ENCODE measurements at regions not wholly inside any gene's neighbourhood (a gene's known extent, or its start where the extent isn't known, plus 50 kb on each side); places are given as distances from the start of the nearest gene placed in this dataset.

- DNase-seq (ENCODE audit: low spot score), result no peak
- Mint-ChIP-seq H3K4me3 (no peak overlapping the region), H3K27me3 (ENCODE audit: low read depth) (no peaks in the 10 kb centered on the region), H3K4me1 (no peaks in the 10 kb centered on the region), H3K9me3 (peaks cover 12% of the 10 kb centered on the region), H3K27ac (no peak overlapping the region), H3K36me3 (no peaks in the 10 kb centered on the region)
- POLR2A ChIA-PET, result no interaction called here
- TF ChIP-seq GABPB1 (CRISPR knock-in tag; IDR thresholded peaks at IDR 0.05), result no peak
- no peak for TF ChIP-seq ZNF512 (CRISPR knock-in tag; IDR thresholded peaks at IDR 0.05; ENCODE audit: borderline replicate concordance)
- TF ChIP-seq ZNF317 (CRISPR knock-in tag; IDR thresholded peaks at IDR 0.05; ENCODE audit: borderline replicate concordance, low read depth), result no peak
- CTCF ChIA-PET, result no interaction called here
- ATAC-seq, result no peak
These were observed 54.2 kb upstream of the MCTP2 start for GRCh38 chr15:94177112-94177511.

DNA sequence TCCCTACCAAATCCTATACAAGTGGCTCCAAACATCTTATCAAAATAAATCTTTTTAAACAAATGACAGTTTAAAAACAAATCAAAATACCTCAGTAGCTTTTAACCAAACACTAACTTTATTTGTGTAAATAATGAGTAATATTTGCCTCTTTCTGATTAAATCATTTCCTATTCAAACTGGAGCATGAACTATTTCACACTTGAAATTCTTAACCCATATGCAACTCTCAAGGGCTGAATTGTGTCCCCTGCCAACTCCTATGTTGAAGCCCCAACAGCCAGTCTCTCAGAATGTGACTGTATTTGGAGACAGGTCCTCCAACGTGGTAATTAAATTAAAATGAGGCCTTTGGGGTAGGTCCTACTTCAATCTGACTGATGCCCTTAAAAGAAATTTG lies 55.9 kb upstream of the MCTP2 start:
- H3K4me1 Mint-ChIP-seq, result no peaks in the 10 kb centered on the region
- ATAC-seq (no peak), DNase-seq (ENCODE audit: low spot score) (no peak)
- ChIA-PET CTCF (interaction anchor here (0.7 to 0.8 kb wide), 2 partner anchors 12 to 152 kb away, joined by 3 to 7 read pairs; no protein-coding TSS in a partner anchor), POLR2A (no interaction called here)
- TF ChIP-seq ETV6 (CRISPR knock-in tag; IDR thresholded peaks at IDR 0.05), result no peak
- no peak for TF ChIP-seq NFYB (CRISPR knock-in tag; conservative IDR thresholded peaks at IDR 0.05; ENCODE audit: low read depth)
- no peak for TF ChIP-seq TP53 (CRISPR knock-in tag; IDR thresholded peaks at IDR 0.05)
- TF ChIP-seq SOX15 (CRISPR knock-in tag; IDR thresholded peaks at IDR 0.05), result no peak
- no peak for TF ChIP-seq FOXK1 (CRISPR knock-in tag; IDR thresholded peaks at IDR 0.05)
- no peak for TF ChIP-seq HMGXB4 (CRISPR knock-in tag; IDR thresholded peaks at IDR 0.05)
- no peak for TF ChIP-seq NR2C2 (CRISPR knock-in tag; IDR thresholded peaks at IDR 0.05)
- TF ChIP-seq CDX4 (CRISPR knock-in tag; IDR thresholded peaks at IDR 0.05; ENCODE audit: borderline replicate concordance), result no peak
- no peak for TF ChIP-seq RORB (CRISPR knock-in tag; IDR thresholded peaks at IDR 0.05)
- no peak for TF ChIP-seq E2F1 (CRISPR knock-in tag; IDR thresholded peaks at IDR 0.05)
- TF ChIP-seq TEAD1 (CRISPR knock-in tag; IDR thresholded peaks at IDR 0.05), result no peak
- TF ChIP-seq, protein P1, sequence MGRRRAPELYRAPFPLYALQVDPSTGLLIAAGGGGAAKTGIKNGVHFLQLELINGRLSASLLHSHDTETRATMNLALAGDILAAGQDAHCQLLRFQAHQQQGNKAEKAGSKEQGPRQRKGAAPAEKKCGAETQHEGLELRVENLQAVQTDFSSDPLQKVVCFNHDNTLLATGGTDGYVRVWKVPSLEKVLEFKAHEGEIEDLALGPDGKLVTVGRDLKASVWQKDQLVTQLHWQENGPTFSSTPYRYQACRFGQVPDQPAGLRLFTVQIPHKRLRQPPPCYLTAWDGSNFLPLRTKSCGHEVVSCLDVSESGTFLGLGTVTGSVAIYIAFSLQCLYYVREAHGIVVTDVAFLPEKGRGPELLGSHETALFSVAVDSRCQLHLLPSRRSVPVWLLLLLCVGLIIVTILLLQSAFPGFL (CRISPR knock-in tag; IDR thresholded peaks at IDR 0.05; ENCODE audit: borderline replicate concordance), result no peak
- TF ChIP-seq NFATC4 (CRISPR knock-in tag; IDR thresholded peaks at IDR 0.05), result no peak
- no peak for TF ChIP-seq ZNF317 (CRISPR knock-in tag; IDR thresholded peaks at IDR 0.05; ENCODE audit: borderline replicate concordance, low read depth)
- no peaks in the 10 kb centered on the region for H3K27me3 Mint-ChIP-seq (ENCODE audit: low read depth)
- no peaks in the 10 kb centered on the region for H3K36me3 Mint-ChIP-seq
- no peak overlapping the region for H3K27ac Mint-ChIP-seq
- H3K9me3 Mint-ChIP-seq, result peaks cover 12% of the 10 kb centered on the region
- H3K4me3 Mint-ChIP-seq, result no peak overlapping the region

DNA sequence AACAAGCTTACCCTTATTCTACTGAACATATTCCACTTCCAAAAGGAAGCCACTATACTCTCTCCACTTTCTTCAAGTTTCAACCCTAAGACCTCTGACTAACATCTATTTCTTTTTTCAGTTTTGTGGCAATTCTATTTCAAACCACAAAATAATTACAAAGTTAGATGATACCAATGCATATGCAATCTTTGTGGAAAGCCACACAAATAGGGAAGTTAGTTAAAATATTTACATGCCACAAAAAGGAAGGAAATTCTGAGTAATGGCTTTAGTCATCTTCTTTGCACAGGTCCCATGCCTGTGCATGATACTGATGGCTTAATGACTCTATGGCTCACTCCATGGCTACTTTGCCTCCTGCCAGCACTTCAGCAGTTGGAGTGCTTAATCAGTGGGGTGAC lies 57.0 kb upstream of the MCTP2 start:
- POLR2A ChIA-PET, result no interaction called here
- H3K9me3 Mint-ChIP-seq, result peaks cover 12% of the 10 kb centered on the region
- H3K27me3 Mint-ChIP-seq (ENCODE audit: low read depth), result no peaks in the 10 kb centered on the region
- H3K4me3 Mint-ChIP-seq, result no peak overlapping the region
- H3K4me1 Mint-ChIP-seq, result no peaks in the 10 kb centered on the region
- CTCF ChIA-PET, result interaction anchor here (1.2 kb wide), 1 partner anchor 10 kb away, joined by 3 read pairs; no protein-coding TSS in a partner anchor
- DNase-seq (ENCODE audit: low spot score) (no peak), ATAC-seq (no peak)
- TF ChIP-seq GTF2I (CRISPR knock-in tag; conservative IDR thresholded peaks at IDR 0.05) (no peak), JAZF1 (CRISPR knock-in tag; IDR thresholded peaks at IDR 0.05) (no peak), ZNF423 (CRISPR knock-in tag; IDR thresholded peaks at IDR 0.05) (no peak), AR (CRISPR knock-in tag; IDR thresholded peaks at IDR 0.05) (no peak), NFE2L1 (CRISPR knock-in tag; IDR thresholded peaks at IDR 0.05) (no peak), ATF1 (CRISPR knock-in tag; IDR thresholded peaks at IDR 0.05) (no peak)
- no peaks in the 10 kb centered on the region for H3K36me3 Mint-ChIP-seq
- no peak overlapping the region for H3K27ac Mint-ChIP-seq
